BJ (cell line): ENCODE measurements at regions not wholly inside any gene's neighbourhood (a gene's known extent, or its start where the extent isn't known, plus 50 kb on each side); places are given as distances from the start of the nearest gene placed in this dataset.

Experiments used
- CTCF ChIA-PET: fragments of 350-600 bp; formaldehyde crosslinking; extraction: SDS; loops from one replicate; lab custom pipeline; 2021; ENCODE audit warnings: antibody characterized with exemption, inconsistent platforms; lab: Yijun Ruan, JAX
- POLR2A ChIA-PET: fragments of 300-600 bp; sonication (Branson Sonifier 250); formaldehyde crosslinking; extraction: SDS; loops from one replicate; lab custom pipeline; 2021; ENCODE audit warnings: antibody characterized with exemption; lab: Charles Lee
- DNase-seq: peaks from one replicate; pipeline ENCODE4 v3.0.0-alpha.2; 2011; ENCODE audit warnings: low read depth
- H3K27me3 ChIP-seq: 2 replicates; pipeline ENCODE4 v1.6.0; 2011; ENCODE audit warnings: low read length; ENCODE audit not compliant: control insufficient read depth, insufficient read depth
- H3K36me3 ChIP-seq: 2 replicates; pipeline ENCODE4 v1.5.1; 2011; ENCODE audit warnings: low read length; ENCODE audit not compliant: control insufficient read depth, insufficient read depth
- H3K4me3 ChIP-seq: 2 replicates; pipeline ENCODE4 v1.5.1; 2011; ENCODE audit warnings: low read depth, mild to moderate bottlenecking, control low read depth, low read length
- CTCF ChIP-seq: IDR thresholded peaks from 2 replicates; pipeline ENCODE4 v1.5.1; 2011; ENCODE audit warnings: low read depth, mild to moderate bottlenecking, control low read depth, inconsistent platforms, low read length, moderate library complexity; ENCODE audit not compliant: insufficient read depth

DNA sequence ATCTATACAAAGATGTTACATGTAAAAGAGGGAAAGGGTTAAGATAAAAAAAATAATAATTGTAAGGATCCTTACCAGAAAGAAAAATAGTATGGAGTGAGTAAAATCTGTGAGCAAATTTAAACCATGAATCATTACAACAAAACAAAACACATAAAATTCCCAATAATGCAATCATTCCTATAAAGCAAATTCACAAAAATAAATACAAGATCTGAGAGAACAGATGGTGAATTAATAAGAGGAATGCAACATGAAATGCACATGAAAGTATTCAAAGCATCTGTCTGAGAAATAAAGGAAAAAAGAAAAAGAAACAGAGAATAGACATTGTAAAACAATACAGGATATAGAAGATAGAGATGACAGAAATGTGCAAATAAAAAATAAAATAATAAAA lies 681.5 kb upstream of the KLHL1 start:
- no peak for DNase-seq
- no peak for TF ChIP-seq CTCF
- POLR2A ChIA-PET: no interaction called here
- CTCF ChIA-PET: no interaction called here
- H3K4me3 ChIP-seq: no peak overlapping the region
- H3K27me3 ChIP-seq: no peaks in the 10 kb centered on the region
- H3K36me3 ChIP-seq: no peaks in the 10 kb centered on the region

DNA sequence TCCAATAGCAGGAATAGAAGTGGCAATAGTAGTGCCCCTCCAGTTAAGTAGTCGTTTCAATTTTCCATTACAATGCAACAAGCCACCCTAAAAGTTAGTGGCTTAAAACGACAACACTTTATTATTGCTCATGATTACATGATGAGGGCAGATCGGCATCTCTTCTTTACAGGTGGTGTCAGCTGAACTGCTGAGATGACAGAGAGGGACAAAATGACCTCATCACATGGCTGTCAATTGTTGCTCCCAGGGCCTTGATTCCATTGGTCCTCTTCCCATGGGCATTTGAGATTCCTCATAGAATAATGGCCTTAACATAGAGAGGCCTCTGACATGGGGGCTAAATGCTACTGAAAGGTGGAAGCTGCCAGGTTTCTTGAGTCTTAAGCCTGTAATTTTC lies 679.8 kb upstream of the KLHL1 start:
- ChIA-PET POLR2A (no interaction called here), CTCF (no interaction called here)
- Histone ChIP-seq H3K4me3 (no peak overlapping the region), H3K36me3 (no peaks in the 10 kb centered on the region), H3K27me3 (no peaks in the 10 kb centered on the region)
- no peak for DNase-seq
- TF ChIP-seq CTCF: no peak

DNA sequence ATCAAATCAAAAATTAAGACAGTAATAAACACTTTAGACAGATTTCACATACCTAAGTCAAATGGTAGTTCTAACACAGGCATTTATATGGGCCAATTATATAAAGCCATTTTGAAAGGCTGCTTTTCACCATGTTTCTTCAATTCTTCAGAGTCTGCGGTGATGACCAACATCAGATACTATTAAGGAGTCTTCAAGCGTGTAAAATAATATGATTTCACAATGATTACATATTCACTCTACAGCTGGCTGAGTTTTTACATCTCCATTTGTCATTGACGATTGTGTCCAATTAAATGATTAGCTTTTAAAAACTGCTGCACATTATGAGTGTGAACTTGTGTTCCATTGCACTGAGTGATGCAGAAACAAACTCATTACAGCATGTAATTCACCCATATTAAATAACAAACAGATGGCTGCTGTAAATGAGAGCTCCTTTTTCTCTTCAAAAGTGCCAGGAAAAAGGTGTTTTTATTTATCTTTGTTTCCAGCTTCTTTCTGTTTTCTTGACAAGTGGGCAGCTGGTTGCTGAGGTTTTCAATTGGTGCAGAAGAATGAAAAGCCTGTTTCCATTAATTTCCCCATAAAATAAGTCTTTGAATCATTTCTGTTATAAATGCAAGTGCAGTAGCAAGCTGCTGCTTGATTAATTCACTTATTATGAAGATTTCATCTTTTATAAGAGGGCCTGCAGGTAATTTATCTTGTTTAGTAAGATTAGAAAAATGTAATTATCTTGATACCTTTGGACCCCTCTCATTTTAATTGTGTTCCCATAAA lies 676.1 kb upstream of the KLHL1 start:
- CTCF ChIA-PET: no interaction called here
- POLR2A ChIA-PET: no interaction called here
- no peak for TF ChIP-seq CTCF

DNA sequence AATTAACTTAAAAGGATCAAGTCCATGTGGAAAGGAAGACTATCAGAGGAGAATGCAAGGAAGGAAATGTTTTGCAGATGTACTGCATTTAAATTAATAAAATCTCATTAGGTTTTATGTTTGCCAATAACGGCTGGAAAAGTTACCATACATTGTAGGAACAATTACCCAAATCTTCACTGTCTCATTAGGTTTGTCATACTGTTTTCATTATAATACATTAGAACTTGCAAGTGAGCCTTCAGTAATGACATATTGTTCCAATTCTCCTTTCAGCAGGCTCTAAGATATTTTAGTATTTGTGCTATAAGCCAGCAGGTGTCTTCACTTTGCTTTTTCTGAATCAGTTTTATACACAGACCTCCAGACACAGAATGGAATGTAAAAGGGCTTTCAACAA lies 661.6 kb upstream of the KLHL1 start:
- Histone ChIP-seq H3K36me3 (no peaks in the 10 kb centered on the region), H3K4me3 (no peak overlapping the region), H3K27me3 (no peaks in the 10 kb centered on the region)
- no peak for TF ChIP-seq CTCF
- ChIA-PET POLR2A (no interaction called here), CTCF (no interaction called here)
- no peak for DNase-seq

More for the DNA sequence above, 676.1 kb upstream of the KLHL1 start:
- no peaks in the 10 kb centered on the region for H3K27me3 ChIP-seq
- no peaks in the 10 kb centered on the region for H3K36me3 ChIP-seq
- DNase-seq: no peak
- H3K4me3 ChIP-seq: no peak overlapping the region

GRCh38 chr13:70758932-70759331 lies 650.7 kb upstream of the KLHL1 start:
- POLR2A ChIA-PET: no interaction called here
- Histone ChIP-seq H3K36me3 (no peaks in the 10 kb centered on the region), H3K4me3 (no peak overlapping the region), H3K27me3 (no peaks in the 10 kb centered on the region)
- DNase-seq: no peak
- CTCF ChIA-PET: no interaction called here
- no peak for TF ChIP-seq CTCF
